LoVo (cell line): ENCODE measurements at regions not wholly inside any gene's neighbourhood (a gene's known extent, or its start where the extent isn't known, plus 50 kb on each side); places are given as distances from the start of the nearest gene placed in this dataset.

ENCODE experiments used
- DNase-seq: peaks from one replicate; pipeline ENCODE4 v3.0.0-alpha.2; 2016; ENCODE audit warnings: low spot score

GRCh38 chr1:82644186-82644915, 843.6 kb downstream of the ADGRL2 start:
- no peak for DNase-seq

- DNase-seq = no peak
Observed at GRCh38 chr1:82640352-82640751, 839.6 kb downstream of the ADGRL2 start.

- no peak for DNase-seq
Observed at GRCh38 chr1:82634266-82634665, 833.5 kb downstream of the ADGRL2 start.

- no peak for DNase-seq
Observed at GRCh38 chr1:82632155-82632554, 831.4 kb downstream of the ADGRL2 start.

- DNase-seq = no peak
Observed at GRCh38 chr1:82628887-82629286, 828.2 kb downstream of the ADGRL2 start.

- DNase-seq = no peak
Observed at GRCh38 chr1:82625537-82625936, 824.8 kb downstream of the ADGRL2 start.

GRCh38 chr1:82621076-82621475, 820.3 kb downstream of the ADGRL2 start:
- no peak for DNase-seq

GRCh38 chr1:82614090-82614489, 813.4 kb downstream of the ADGRL2 start:
- no peak for DNase-seq

- no peak for DNase-seq
Observed at GRCh38 chr1:82612986-82613385, 812.3 kb downstream of the ADGRL2 start.

GRCh38 chr1:82606546-82606945, 805.8 kb downstream of the ADGRL2 start:
- DNase-seq = no peak

GRCh38 chr1:82604524-82604923, 803.8 kb downstream of the ADGRL2 start:
- DNase-seq = no peak

GRCh38 chr1:82600314-82600713, 799.6 kb downstream of the ADGRL2 start:
- DNase-seq = no peak

GRCh38 chr1:82598812-82599211, 798.1 kb downstream of the ADGRL2 start:
- DNase-seq = no peak

GRCh38 chr1:82598337-82598736, 797.6 kb downstream of the ADGRL2 start:
- no peak for DNase-seq

GRCh38 chr1:82597649-82598048, 796.9 kb downstream of the ADGRL2 start:
- DNase-seq = no peak

GRCh38 chr1:82597141-82597540, 796.4 kb downstream of the ADGRL2 start:
- no peak for DNase-seq

- DNase-seq = no peak
Observed at GRCh38 chr1:82593561-82593960, 792.8 kb downstream of the ADGRL2 start.

GRCh38 chr1:82589588-82589987, 788.9 kb downstream of the ADGRL2 start:
- no peak for DNase-seq

- no peak for DNase-seq
Observed at GRCh38 chr1:82587371-82587770, 786.6 kb downstream of the ADGRL2 start.

GRCh38 chr1:82586473-82586872, 785.7 kb downstream of the ADGRL2 start:
- no peak for DNase-seq

- no peak for DNase-seq
Observed at GRCh38 chr1:82582347-82582746, 781.6 kb downstream of the ADGRL2 start.

GRCh38 chr1:82578086-82578726, 777.5 kb downstream of the ADGRL2 start:
- DNase-seq = no peak

- no peak for DNase-seq
Observed at GRCh38 chr1:82567348-82567747, 766.6 kb downstream of the ADGRL2 start.

- no peak for DNase-seq
Observed at GRCh38 chr1:82565546-82565945, 764.8 kb downstream of the ADGRL2 start.
